Right kidney (tissue), 1 donor: ENCODE measurements at regions not wholly inside any gene's neighbourhood (a gene's known extent, or its start where the extent isn't known, plus 50 kb on each side); places are given as distances from the start of the nearest gene placed in this dataset.

ENCODE experiments used
- DNase-seq: peaks from one replicate; pipeline ENCODE4 v3.0.0-alpha.2; 2016

- no peak for DNase-seq
Measured at GRCh38 chr1:75083848-75084514, 50.2 kb upstream of the LHX8 start.
